OCI-LY3 (cell line): ENCODE measurements at regions not wholly inside any gene's neighbourhood (a gene's known extent, or its start where the extent isn't known, plus 50 kb on each side); places are given as distances from the start of the nearest gene placed in this dataset.

Experiments used
- H2AFZ ChIP-seq: fragments of 200-600, 300-600 bp; shearing (Covaris generic); 2 replicates; pipeline ENCODE4 v1.6.0; 2014; ENCODE audit warnings: antibody characterized with exemption, low read depth, low read length
- H3K27ac ChIP-seq: fragments of 200-600, 300-600 bp; sonication (generic); 2 replicates; pipeline ENCODE4 v1.5.1; 2014; ENCODE audit warnings: mild to moderate bottlenecking, low read length, moderate library complexity, mixed read lengths
- H3K27me3 ChIP-seq: fragments of 200-600, 300-600 bp; sonication (generic); 2 replicates; pipeline ENCODE4 v1.6.1; 2014; ENCODE audit warnings: low read depth, low read length, mixed read lengths
- H3K36me3 ChIP-seq: fragments of 200-600, 300-600 bp; sonication (generic); replicated peaks from 2 replicates; pipeline ENCODE3; 2014; ENCODE audit warnings: low read depth, low read length, mixed read lengths
- H3K4me1 ChIP-seq: fragments of 300-600, 200-600 bp; sonication (generic); 2 replicates; pipeline ENCODE4 v1.6.1; 2014; ENCODE audit warnings: low read length, mixed read lengths
- H3K4me2 ChIP-seq: fragments of 200-600, 300-600 bp; sonication (generic); 2 replicates; pipeline ENCODE4 v1.6.1; 2014; ENCODE audit warnings: low read length, mixed read lengths
- H3K4me3 ChIP-seq: fragments of 300-600, 200-600 bp; sonication (generic); 2 replicates; pipeline ENCODE4 v1.5.1; 2014; ENCODE audit warnings: antibody characterized with exemption, mild to moderate bottlenecking, low read length, moderate library complexity
- H3K79me2 ChIP-seq: fragments of 300-600, 200-600 bp; shearing (Covaris generic); 2 replicates; pipeline ENCODE4 v1.6.1; 2014; ENCODE audit warnings: mild to moderate bottlenecking, low read length, mixed read lengths
- H3K9ac ChIP-seq: fragments of 300-600, 200-600 bp; shearing (Covaris generic); 2 replicates; pipeline ENCODE4 v1.6.0; 2014; ENCODE audit warnings: mild to moderate bottlenecking, low read length, moderate library complexity
- H3K9me3 ChIP-seq: fragments of 200-600, 300-600 bp; shearing (Covaris generic); 2 replicates; pipeline ENCODE4 v1.6.1; 2014; ENCODE audit warnings: low read length, mixed read lengths; ENCODE audit not compliant: insufficient read depth
- H4K20me1 ChIP-seq: fragments of 200-600, 300-600 bp; sonication (generic); 2 replicates; pipeline ENCODE4 v1.6.1; 2016; ENCODE audit warnings: low read length, mixed read lengths; ENCODE audit not compliant: insufficient read depth
- EZH2phosphoT487 ChIP-seq: fragments of 200-600 bp; shearing (Covaris generic); IDR thresholded peaks from 2 replicates; pipeline ENCODE4 v1.6.1; 2018; ENCODE audit warnings: antibody characterized with exemption, mixed run types, low read depth
- TF ChIP-seq, protein P1 (sequence below): fragments of 200-600, 300-600 bp; sonication (generic); IDR thresholded peaks from 2 replicates; pipeline ENCODE4 v1.5.1; 2014; ENCODE audit warnings: antibody characterized with exemption, low read length, low read depth

DNA sequence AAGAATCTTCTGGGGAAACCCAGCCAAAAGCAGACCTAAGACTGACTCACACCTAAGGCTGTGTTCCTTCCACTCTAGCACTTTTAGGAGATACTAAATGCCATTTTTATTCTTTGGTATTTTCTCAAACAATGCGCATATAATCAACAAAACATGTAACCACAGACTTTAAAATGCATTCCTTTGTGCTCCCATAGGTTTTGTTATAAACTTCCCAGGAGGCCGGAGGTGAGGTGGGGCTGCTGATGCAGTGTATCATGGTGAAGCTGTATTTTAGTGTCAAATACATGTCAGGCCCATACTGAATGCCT, 155.2 kb downstream of the BTBD3 start:
- H3K79me2 ChIP-seq: no peaks in the 10 kb centered on the region
- H2AFZ ChIP-seq: no peak overlapping the region

DNA sequence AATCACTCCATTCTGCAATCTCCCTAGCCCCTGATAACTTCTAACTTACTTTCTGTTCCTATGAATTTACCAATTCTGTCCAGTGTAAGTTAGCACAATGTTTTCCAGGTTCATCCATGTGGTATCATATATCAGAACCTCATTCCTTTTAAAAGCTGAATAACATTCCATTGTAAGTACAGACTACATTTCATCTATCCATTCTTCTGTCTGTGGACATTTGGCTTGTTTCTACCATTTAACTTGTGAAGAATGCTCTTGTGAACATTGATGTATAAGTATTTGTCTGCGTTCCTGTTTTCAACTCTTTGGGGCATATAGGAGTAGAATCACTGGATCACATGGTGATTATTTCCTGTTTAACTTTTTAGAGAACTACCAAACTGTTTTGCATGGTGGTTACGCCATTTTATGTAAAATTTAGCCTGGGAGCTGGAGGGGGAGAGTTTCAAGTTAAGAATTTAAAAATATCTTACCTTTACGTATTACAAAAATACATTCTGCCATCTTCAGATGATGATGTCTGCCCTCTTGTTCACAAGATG, 156.5 kb downstream of the BTBD3 start:
- H3K79me2 ChIP-seq: no peaks in the 10 kb centered on the region

More for the DNA sequence above, 155.2 kb downstream of the BTBD3 start:
- H4K20me1 ChIP-seq: no peaks in the 10 kb centered on the region
- H3K4me3 ChIP-seq: no peak overlapping the region
- no peak for TF ChIP-seq EZH2phosphoT487
- TF ChIP-seq, protein P1, sequence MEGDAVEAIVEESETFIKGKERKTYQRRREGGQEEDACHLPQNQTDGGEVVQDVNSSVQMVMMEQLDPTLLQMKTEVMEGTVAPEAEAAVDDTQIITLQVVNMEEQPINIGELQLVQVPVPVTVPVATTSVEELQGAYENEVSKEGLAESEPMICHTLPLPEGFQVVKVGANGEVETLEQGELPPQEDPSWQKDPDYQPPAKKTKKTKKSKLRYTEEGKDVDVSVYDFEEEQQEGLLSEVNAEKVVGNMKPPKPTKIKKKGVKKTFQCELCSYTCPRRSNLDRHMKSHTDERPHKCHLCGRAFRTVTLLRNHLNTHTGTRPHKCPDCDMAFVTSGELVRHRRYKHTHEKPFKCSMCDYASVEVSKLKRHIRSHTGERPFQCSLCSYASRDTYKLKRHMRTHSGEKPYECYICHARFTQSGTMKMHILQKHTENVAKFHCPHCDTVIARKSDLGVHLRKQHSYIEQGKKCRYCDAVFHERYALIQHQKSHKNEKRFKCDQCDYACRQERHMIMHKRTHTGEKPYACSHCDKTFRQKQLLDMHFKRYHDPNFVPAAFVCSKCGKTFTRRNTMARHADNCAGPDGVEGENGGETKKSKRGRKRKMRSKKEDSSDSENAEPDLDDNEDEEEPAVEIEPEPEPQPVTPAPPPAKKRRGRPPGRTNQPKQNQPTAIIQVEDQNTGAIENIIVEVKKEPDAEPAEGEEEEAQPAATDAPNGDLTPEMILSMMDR: no peak
- H3K4me2 ChIP-seq: no peak overlapping the region
- no peaks in the 10 kb centered on the region; the same call in 1 of the 2 replicates for H3K9me3 ChIP-seq
- H3K36me3 ChIP-seq: no peaks in the 10 kb centered on the region
- no peaks in the 10 kb centered on the region for H3K27me3 ChIP-seq
- H3K4me1 ChIP-seq: no peaks in the 10 kb centered on the region
- no peak overlapping the region for H3K9ac ChIP-seq
- no peak overlapping the region for H3K27ac ChIP-seq

DNA sequence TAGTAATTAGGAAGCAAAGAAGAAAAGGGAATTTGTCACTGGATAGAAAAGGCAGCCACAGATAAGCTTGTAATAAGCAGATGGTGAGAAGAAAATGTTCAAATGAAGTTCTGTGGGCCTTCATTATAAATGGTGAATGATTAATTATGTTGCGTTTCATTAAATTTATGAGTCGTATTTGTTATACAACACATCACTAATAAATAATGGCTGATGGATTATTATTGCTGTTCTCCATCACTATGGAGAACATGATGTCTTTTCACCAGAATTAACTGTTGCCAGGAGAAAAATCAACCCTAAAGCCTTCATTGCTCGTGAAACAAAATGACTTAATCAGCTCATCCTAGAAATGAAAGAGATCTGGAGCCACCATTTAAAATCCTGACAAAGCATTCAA, 158.5 kb downstream of the BTBD3 start:
- Histone ChIP-seq H3K9me3 (no peaks in the 10 kb centered on the region; the same call in 1 of the 2 replicates), H2AFZ (no peak overlapping the region)

More for the DNA sequence above, 156.5 kb downstream of the BTBD3 start:
- H3K4me2 ChIP-seq: no peak overlapping the region
- no peaks in the 10 kb centered on the region for H4K20me1 ChIP-seq
- no peak overlapping the region for H2AFZ ChIP-seq
- no peaks in the 10 kb centered on the region for H3K4me1 ChIP-seq
- no peak overlapping the region for H3K4me3 ChIP-seq
- no peak overlapping the region for H3K27ac ChIP-seq
- TF ChIP-seq EZH2phosphoT487: no peak
- TF ChIP-seq, protein P1: no peak
- H3K9me3 ChIP-seq: no peaks in the 10 kb centered on the region; the same call in 1 of the 2 replicates
- no peaks in the 10 kb centered on the region for H3K36me3 ChIP-seq
- H3K9ac ChIP-seq: no peak overlapping the region
- no peaks in the 10 kb centered on the region for H3K27me3 ChIP-seq

DNA sequence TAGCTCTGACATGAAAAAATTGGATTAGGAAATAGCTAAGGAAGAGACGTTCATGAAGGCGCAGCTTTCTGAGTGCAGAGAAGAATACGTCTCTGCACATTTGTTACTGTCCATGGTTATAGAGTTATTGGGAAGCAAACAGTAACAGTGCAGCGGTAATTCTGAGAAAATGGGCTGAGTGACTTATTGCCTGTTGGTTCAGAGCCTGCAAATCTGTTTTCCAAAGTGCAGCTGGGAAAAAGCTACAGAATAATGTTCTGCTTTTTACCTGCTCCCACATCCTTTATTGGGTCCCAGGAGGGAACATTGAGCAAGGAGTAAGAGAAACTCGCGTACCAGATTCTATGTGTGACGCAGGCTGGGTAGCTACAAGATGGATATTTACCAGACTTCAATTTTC, 160.2 kb downstream of the BTBD3 start:
- Histone ChIP-seq H3K9ac (no peak overlapping the region), H3K9me3 (no peaks in the 10 kb centered on the region; the same call in 1 of the 2 replicates), H3K36me3 (no peaks in the 10 kb centered on the region), H3K27me3 (no peaks in the 10 kb centered on the region), H3K4me1 (no peaks in the 10 kb centered on the region), H3K4me3 (no peak overlapping the region), H3K27ac (no peak overlapping the region), H3K4me2 (no peak overlapping the region), H3K79me2 (no peaks in the 10 kb centered on the region), H4K20me1 (no peaks in the 10 kb centered on the region), H2AFZ (no peak overlapping the region)
- TF ChIP-seq, protein P1: no peak

More for the DNA sequence above, 158.5 kb downstream of the BTBD3 start:
- Histone ChIP-seq H3K79me2 (no peaks in the 10 kb centered on the region), H3K4me2 (no peak overlapping the region), H3K4me1 (no peaks in the 10 kb centered on the region), H3K27ac (no peak overlapping the region), H3K9ac (no peak overlapping the region), H4K20me1 (no peaks in the 10 kb centered on the region), H3K4me3 (no peak overlapping the region), H3K36me3 (no peaks in the 10 kb centered on the region), H3K27me3 (no peaks in the 10 kb centered on the region)
- TF ChIP-seq, protein P1: no peak
- no peak for TF ChIP-seq EZH2phosphoT487
